A549 (cell line): ENCODE measurements at regions not wholly inside any gene's neighbourhood (a gene's known extent, or its start where the extent isn't known, plus 50 kb on each side); places are given as distances from the start of the nearest gene placed in this dataset.
A peak's percentile ranks its signal among the peaks of the same experiment; 100 is the strongest.

Experiments
- ATAC-seq, 2 experiments: fragments of 200-7000 bp in 1 of 2; fragments of >200 bp in 1 of 2; cut with Nextera tagmentation in 1 of 2; cut with Tn5 transposase in 1 of 2; 3 replicates each; pipeline versions ENCODE4 v1.8.0 to v1.9.1; 2018 to 2020; ENCODE audit warnings: mild to moderate bottlenecking in 1 of 2, moderate library complexity in 1 of 2
- CTCF ChIA-PET: fragments of 300-600 bp; sonication (Branson Sonifier 250); formaldehyde crosslinking; extraction: SDS; loops from one replicate; lab custom pipeline; 2021; ENCODE audit warnings: antibody characterized with exemption, inconsistent platforms; lab: Yijun Ruan, JAX
- POLR2A ChIA-PET: fragments of 350-600 bp; formaldehyde crosslinking; extraction: SDS; loops from one replicate; lab custom pipeline; 2021; ENCODE audit warnings: antibody characterized with exemption, inconsistent platforms; lab: Yijun Ruan, JAX
- DNase-seq, 2 experiments: peaks; one replicate each; pipeline versions ENCODE4 v3.0.0 to v3.0.0-alpha.2; 2011 to 2016; ENCODE audit warnings: low read depth in 1 of 2, low spot score in 1 of 2
- FAIRE-seq: peaks from 2 replicates; lab custom pipeline; 2011; peaks lifted over from hg19 to GRCh38; lab: Jason Lieb, UNC
- H3K27ac ChIP-seq, 2 experiments: fragments of >200 bp; sonication (Bioruptor Twin); formaldehyde crosslinking; 3 replicates each; pipeline ENCODE4 v1.5.1; 2016 to 2017
- H3K4me1 ChIP-seq: fragments of >200 bp; sonication (Bioruptor Twin); formaldehyde crosslinking; 3 replicates; pipeline ENCODE4 v1.6.1; 2016
- H3K4me2 ChIP-seq: fragments of >200 bp; sonication (Bioruptor Twin); formaldehyde crosslinking; 3 replicates; pipeline ENCODE4 v1.6.1; 2016
- H3K4me3 ChIP-seq: fragments of >200 bp; sonication (Bioruptor Twin); formaldehyde crosslinking; 3 replicates; pipeline ENCODE4 v1.5.1; 2016
- H3K9me3 ChIP-seq: fragments of >200 bp; sonication (Bioruptor Twin); formaldehyde crosslinking; 3 replicates; pipeline ENCODE4 v1.6.1; 2016
- CBX2 ChIP-seq: fragments of 200-600 bp; sonication (generic); IDR thresholded peaks from 2 replicates; pipeline ENCODE4 v1.6.1; 2016; ENCODE audit warnings: low read depth, mild to moderate bottlenecking, borderline replicate concordance
- EHF ChIP-seq: fragments of 250-450 bp; sonication (Bioruptor Pico); IDR thresholded peaks from 2 replicates; pipeline ENCODE4 v1.5.0; 2020; ENCODE audit warnings: mild to moderate bottlenecking
- EP300 ChIP-seq, 2 experiments: fragments of >200 bp; sonication (Bioruptor Twin); formaldehyde crosslinking; IDR thresholded peaks; 2 replicates in 1 of 2; 3 replicates in 1 of 2; pipeline ENCODE4 v1.6.1; 2016 to 2017
- FOSL2 ChIP-seq, 2 experiments: fragments of 450-650 bp in 1 of 2; fragments of >200 bp in 1 of 2; sonication (Bioruptor Twin) in 1 of 2; formaldehyde crosslinking; IDR thresholded peaks; 2 replicates each; pipeline versions ENCODE4 v1.5.0 to v1.6.1; 2016 to 2020; ENCODE audit warnings: mild to moderate bottlenecking in 1 of 2, moderate library complexity in 1 of 2
- HEYL ChIP-seq: fragments of 250-450 bp; sonication (Bioruptor Pico); IDR thresholded peaks from 2 replicates; pipeline ENCODE4 v1.8.0; 2021; ENCODE audit warnings: mild to moderate bottlenecking, moderate library complexity
- HOXB5 ChIP-seq: fragments of 250-450 bp; sonication (Bioruptor Pico); IDR thresholded peaks from 2 replicates; pipeline ENCODE4 v1.5.0; 2020; ENCODE audit warnings: mild to moderate bottlenecking, moderate library complexity
- JUN ChIP-seq, 2 experiments: fragments of >200 bp; sonication (Bioruptor Twin); formaldehyde crosslinking; IDR thresholded peaks; 2 replicates in 1 of 2; 3 replicates in 1 of 2; pipeline ENCODE4 v1.6.1; 2016 to 2017
- KDM5A ChIP-seq: fragments of 200-600 bp; sonication (generic); IDR thresholded peaks from 2 replicates; pipeline ENCODE4 v1.6.1; 2016; ENCODE audit warnings: antibody characterized with exemption, mild to moderate bottlenecking
- MAZ ChIP-seq: fragments of 150-350 bp; IDR thresholded peaks from 2 replicates; pipeline ENCODE4 v1.6.1; 2014; ENCODE audit warnings: antibody characterized with exemption, low read depth, low read length, borderline replicate concordance
- NPAS2 ChIP-seq: fragments of 250-450 bp; sonication (Bioruptor Pico); IDR thresholded peaks from 2 replicates; pipeline ENCODE4 v1.8.0; 2022; ENCODE audit warnings: mild to moderate bottlenecking, moderate library complexity, borderline replicate concordance
- NR3C1 ChIP-seq: fragments of >200 bp; sonication (Bioruptor Twin); formaldehyde crosslinking; IDR thresholded peaks from 3 replicates; pipeline ENCODE4 v1.6.1; 2017
- POLR2A ChIP-seq: IDR thresholded peaks from 2 replicates; pipeline ENCODE4 v1.6.1; 2012; ENCODE audit warnings: mild to moderate bottlenecking, low read length
- POLR2AphosphoS2 ChIP-seq: conservative IDR thresholded peaks from 2 replicates; pipeline ENCODE4 v1.6.1; 2012; ENCODE audit warnings: low read length, improper control_type of control experiment, inconsistent platforms
- TP53 ChIP-seq: fragments of 250-450 bp; sonication (Bioruptor Pico); IDR thresholded peaks from 2 replicates; pipeline ENCODE4 v1.5.0; 2021; ENCODE audit warnings: mild to moderate bottlenecking, moderate library complexity
- ZSCAN20 ChIP-seq: fragments of 250-450 bp; sonication (Bioruptor Pico); IDR thresholded peaks from 2 replicates; pipeline ENCODE4 v1.8.0; 2022; ENCODE audit warnings: mild to moderate bottlenecking, moderate library complexity
- WGBS: methylation state at CpG from one replicate; pipeline ENCODE4 v1.1.6; 2017; ENCODE audit errors: missing lambda C conversion rate; 5-methylcytosine and 5-hydroxymethylcytosine counted together
- TF ChIP-seq, protein P1 (sequence below): fragments of 150-350 bp; IDR thresholded peaks from 2 replicates; pipeline ENCODE4 v1.6.1; 2014; ENCODE audit warnings: low read depth, mild to moderate bottlenecking, low read length
- TF ChIP-seq, protein P2 (sequence below): fragments of >200 bp; sonication (Bioruptor Twin); formaldehyde crosslinking; IDR thresholded peaks from 3 replicates; pipeline ENCODE4 v1.6.1; 2016
- TF ChIP-seq, protein P3 (sequence below): fragments of 250-450 bp; sonication (Bioruptor Pico); IDR thresholded peaks from 2 replicates; pipeline ENCODE4 v1.5.0; 2020; ENCODE audit warnings: low read depth, mild to moderate bottlenecking, moderate library complexity
- TF ChIP-seq, protein P4 (sequence below): IDR thresholded peaks from 2 replicates; pipeline ENCODE4 v1.6.1; 2012
- TF ChIP-seq, protein P5 (sequence below): fragments of >200 bp; sonication (Bioruptor Twin); formaldehyde crosslinking; IDR thresholded peaks from 2 replicates; pipeline ENCODE4 v1.6.1; 2016

DNA sequence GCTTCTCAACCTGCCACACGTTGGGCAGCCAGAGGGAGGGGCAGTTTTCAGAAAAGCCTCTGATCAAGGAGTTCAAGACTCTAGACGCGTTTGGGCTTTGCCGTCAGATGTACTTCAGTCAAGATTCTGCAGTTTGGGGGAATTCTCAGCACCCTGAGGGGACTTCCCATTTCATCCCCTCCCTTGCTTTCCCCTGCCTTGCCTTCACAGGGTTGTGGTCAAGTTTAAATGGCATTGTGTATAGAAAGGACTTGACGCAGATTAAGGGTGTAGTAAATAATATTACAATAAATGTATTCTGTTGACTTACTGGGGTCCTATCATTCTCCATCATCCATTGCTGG, 198.3 kb upstream of the NABP1 start:
- CTCF ChIA-PET: no interaction called here
- WGBS: 85% methylated on average over 5 of the region's 5 CpGs
- Histone ChIP-seq H3K27ac (no peak overlapping the region), H3K4me2 (no peak overlapping the region), H3K9me3 (peaks cover 30% of the 10 kb centered on the region; the same call in 2 of the 3 replicates), H3K4me3 (no peak overlapping the region), H3K4me1 (no peaks in the 10 kb centered on the region)
- no peak for TF ChIP-seq TP53
- TF ChIP-seq ZSCAN20 (CRISPR knock-in tag): no peak
- no peak for TF ChIP-seq POLR2AphosphoS2
- TF ChIP-seq, protein P1, sequence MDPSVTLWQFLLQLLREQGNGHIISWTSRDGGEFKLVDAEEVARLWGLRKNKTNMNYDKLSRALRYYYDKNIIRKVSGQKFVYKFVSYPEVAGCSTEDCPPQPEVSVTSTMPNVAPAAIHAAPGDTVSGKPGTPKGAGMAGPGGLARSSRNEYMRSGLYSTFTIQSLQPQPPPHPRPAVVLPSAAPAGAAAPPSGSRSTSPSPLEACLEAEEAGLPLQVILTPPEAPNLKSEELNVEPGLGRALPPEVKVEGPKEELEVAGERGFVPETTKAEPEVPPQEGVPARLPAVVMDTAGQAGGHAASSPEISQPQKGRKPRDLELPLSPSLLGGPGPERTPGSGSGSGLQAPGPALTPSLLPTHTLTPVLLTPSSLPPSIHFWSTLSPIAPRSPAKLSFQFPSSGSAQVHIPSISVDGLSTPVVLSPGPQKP: no peak
- no peak for TF ChIP-seq EP300 (IDR thresholded peaks at IDR 0.05)
- TF ChIP-seq JUN (IDR thresholded peaks at IDR 0.05): no peak
- no peak for TF ChIP-seq NPAS2
- ATAC-seq (no peak), FAIRE-seq (no peak), DNase-seq (no peak)
- POLR2A ChIA-PET: no interaction called here

DNA sequence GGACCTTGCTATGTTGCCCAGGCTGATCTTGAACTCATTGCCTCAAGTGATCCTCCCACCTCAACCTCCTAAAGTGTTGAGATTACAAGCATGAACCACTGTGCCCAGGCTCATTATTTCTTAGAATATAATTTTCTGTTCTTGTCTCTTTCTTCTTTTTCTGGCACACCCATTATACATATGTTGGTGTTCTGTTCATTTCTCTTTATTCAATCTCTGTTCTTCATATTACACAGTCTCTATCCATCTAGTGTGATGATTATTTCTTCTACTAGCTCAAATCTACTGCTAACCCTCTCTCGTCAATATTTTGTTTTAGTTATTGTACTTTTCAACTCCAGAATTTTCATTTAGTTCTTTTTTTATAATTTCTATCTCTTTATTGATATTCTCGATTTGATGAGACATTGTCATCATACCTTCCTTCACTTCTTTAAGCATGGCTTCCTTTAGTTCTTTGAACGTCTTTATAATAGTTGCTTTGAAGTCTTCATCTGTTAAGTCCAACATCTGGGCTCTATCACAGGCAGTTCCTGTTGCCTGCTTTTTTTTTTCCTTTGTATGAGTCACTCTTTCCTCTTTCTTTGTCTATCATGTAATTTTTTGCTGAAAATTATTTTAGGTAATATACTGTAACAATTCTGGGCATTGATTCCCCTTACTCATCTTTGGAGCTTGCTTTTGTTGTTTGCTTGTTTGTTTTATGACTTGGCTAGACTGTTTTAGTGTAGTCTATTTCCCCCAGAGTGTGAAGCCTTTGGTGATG, 196.4 kb upstream of the NABP1 start:
- ChIA-PET CTCF (interaction anchor here (1.1 to 2.0 kb wide), 2 partner anchors 317 to 433 kb away, joined by 3 to 7 read pairs; no protein-coding TSS in a partner anchor), POLR2A (no interaction called here)
- Histone ChIP-seq H3K4me3 (no peak overlapping the region), H3K9me3 (peaks cover 29% of the 10 kb centered on the region; the same call in 2 of the 3 replicates), H3K27ac (no peak overlapping the region), H3K4me2 (no peak overlapping the region), H3K4me1 (no peaks in the 10 kb centered on the region)
- WGBS: 28% methylated on average over 3 of the region's 3 CpGs
- DNase-seq: no peak
- ATAC-seq: no peak
- FAIRE-seq: no peak
- TF ChIP-seq KDM5A (no peak), FOSL2 (IDR thresholded peaks at IDR 0.05) (no peak), FOSL2 (CRISPR knock-in tag; IDR thresholded peaks at IDR 0.05) (peak; percentile 15; the same call in 1 of the 2 replicates)

DNA sequence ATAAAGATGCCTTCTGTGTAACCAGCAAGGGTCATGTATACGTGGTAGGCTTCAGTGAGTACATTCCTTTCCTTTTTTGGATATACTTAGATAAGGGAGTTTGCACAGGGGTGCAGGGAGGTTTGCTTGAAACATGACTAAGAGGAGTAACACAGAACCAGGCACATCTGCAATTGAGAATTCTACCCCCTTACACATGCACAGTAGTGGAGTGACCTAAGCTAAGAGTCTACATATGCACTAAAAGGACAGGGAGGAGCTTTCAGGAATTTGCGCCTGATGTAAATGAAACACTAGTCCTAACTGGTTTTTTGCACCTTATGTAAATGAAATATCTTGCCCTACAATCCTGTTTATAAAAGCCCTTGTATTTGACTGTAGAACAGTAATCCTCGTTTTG, 194.8 kb upstream of the NABP1 start:
- FAIRE-seq: no peak
- DNase-seq: no peak
- 40% methylated on average over 3 of the region's 3 CpGs for WGBS
- H3K4me1 ChIP-seq: peaks cover 8% of the 10 kb centered on the region
- TF ChIP-seq MAZ: no peak
- no peak for TF ChIP-seq POLR2AphosphoS2
- TF ChIP-seq, protein P2, sequence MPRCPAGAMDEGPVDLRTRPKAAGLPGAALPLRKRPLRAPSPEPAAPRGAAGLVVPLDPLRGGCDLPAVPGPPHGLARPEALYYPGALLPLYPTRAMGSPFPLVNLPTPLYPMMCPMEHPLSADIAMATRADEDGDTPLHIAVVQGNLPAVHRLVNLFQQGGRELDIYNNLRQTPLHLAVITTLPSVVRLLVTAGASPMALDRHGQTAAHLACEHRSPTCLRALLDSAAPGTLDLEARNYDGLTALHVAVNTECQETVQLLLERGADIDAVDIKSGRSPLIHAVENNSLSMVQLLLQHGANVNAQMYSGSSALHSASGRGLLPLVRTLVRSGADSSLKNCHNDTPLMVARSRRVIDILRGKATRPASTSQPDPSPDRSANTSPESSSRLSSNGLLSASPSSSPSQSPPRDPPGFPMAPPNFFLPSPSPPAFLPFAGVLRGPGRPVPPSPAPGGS: no peak
- TF ChIP-seq EHF: no peak
- no peak for TF ChIP-seq POLR2A
- no peak for TF ChIP-seq ZSCAN20 (CRISPR knock-in tag)
- TF ChIP-seq CBX2: no peak
- TF ChIP-seq, protein P3, sequence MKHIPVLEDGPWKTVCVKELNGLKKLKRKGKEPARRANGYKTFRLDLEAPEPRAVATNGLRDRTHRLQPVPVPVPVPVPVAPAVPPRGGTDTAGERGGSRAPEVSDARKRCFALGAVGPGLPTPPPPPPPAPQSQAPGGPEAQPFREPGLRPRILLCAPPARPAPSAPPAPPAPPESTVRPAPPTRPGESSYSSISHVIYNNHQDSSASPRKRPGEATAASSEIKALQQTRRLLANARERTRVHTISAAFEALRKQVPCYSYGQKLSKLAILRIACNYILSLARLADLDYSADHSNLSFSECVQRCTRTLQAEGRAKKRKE: no peak
- TF ChIP-seq, protein P4, sequence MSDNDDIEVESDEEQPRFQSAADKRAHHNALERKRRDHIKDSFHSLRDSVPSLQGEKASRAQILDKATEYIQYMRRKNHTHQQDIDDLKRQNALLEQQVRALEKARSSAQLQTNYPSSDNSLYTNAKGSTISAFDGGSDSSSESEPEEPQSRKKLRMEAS: no peak
- no peak for TF ChIP-seq HEYL
- no peak for TF ChIP-seq NR3C1
- TF ChIP-seq, protein P5, sequence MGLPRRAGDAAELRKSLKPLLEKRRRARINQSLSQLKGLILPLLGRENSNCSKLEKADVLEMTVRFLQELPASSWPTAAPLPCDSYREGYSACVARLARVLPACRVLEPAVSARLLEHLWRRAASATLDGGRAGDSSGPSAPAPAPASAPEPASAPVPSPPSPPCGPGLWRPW: no peak
- TF ChIP-seq TP53: no peak
- TF ChIP-seq HOXB5: no peak
- POLR2A ChIA-PET: no interaction called here
- CTCF ChIA-PET: interaction anchor here (1.5 to 2.0 kb wide), 3 partner anchors 8 to 318 kb away, joined by 3 to 7 read pairs (median 6); no protein-coding TSS in a partner anchor
- H3K4me3 ChIP-seq: no peak overlapping the region
- no peak overlapping the region for H3K27ac ChIP-seq
- no peak for ATAC-seq
- H3K4me2 ChIP-seq: no peak overlapping the region
- H3K9me3 ChIP-seq: peaks cover 25% of the 10 kb centered on the region; the same call in 2 of the 3 replicates
